HG03135 (cell line): ENCODE measurements at regions not wholly inside any gene's neighbourhood (a gene's known extent, or its start where the extent isn't known, plus 50 kb on each side); places are given as distances from the start of the nearest gene placed in this dataset.

ENCODE experiments used
- ATAC-seq: cut with Tn5 transposase; IDR thresholded peaks from one replicate; pipeline ENCODE4 v1.9.1; 2021; ENCODE audit warnings: mild to moderate bottlenecking, moderate library complexity; ENCODE audit not compliant: unreplicated experiment

GRCh38 chr14:42335918-42336317 is 729.2 kb downstream of the LRFN5 start:
- ATAC-seq, result no peak

- no peak for ATAC-seq
Measured at GRCh38 chr14:42334931-42335330, 728.3 kb downstream of the LRFN5 start.

- no peak for ATAC-seq
Measured at GRCh38 chr14:42323426-42323825, 716.8 kb downstream of the LRFN5 start.

GRCh38 chr14:42322531-42323284 is 716.0 kb downstream of the LRFN5 start:
- ATAC-seq, result no peak

GRCh38 chr14:42319996-42320395 is 713.3 kb downstream of the LRFN5 start:
- ATAC-seq, result no peak

- ATAC-seq, result no peak
Measured at GRCh38 chr14:42316693-42317092, 710.0 kb downstream of the LRFN5 start.

GRCh38 chr14:42311876-42312275 is 705.2 kb downstream of the LRFN5 start:
- no peak for ATAC-seq

GRCh38 chr14:42307239-42307825 is 700.7 kb downstream of the LRFN5 start:
- no peak for ATAC-seq

- ATAC-seq, result peak; percentile 98
Measured at GRCh38 chr14:42299692-42300091, 693.0 kb downstream of the LRFN5 start.

GRCh38 chr14:42293180-42293579 is 686.5 kb downstream of the LRFN5 start:
- no peak for ATAC-seq

- no peak for ATAC-seq
Measured at GRCh38 chr14:42277840-42278239, 671.2 kb downstream of the LRFN5 start.

- ATAC-seq, result no peak
Measured at GRCh38 chr14:42269234-42269633, 662.6 kb downstream of the LRFN5 start.

- no peak for ATAC-seq
Measured at GRCh38 chr14:42248131-42248530, 641.5 kb downstream of the LRFN5 start.

- no peak for ATAC-seq
Measured at GRCh38 chr14:42241101-42241500, 634.4 kb downstream of the LRFN5 start.

GRCh38 chr14:42229976-42230375 is 623.3 kb downstream of the LRFN5 start:
- no peak for ATAC-seq

GRCh38 chr14:42229294-42229693 is 622.6 kb downstream of the LRFN5 start:
- no peak for ATAC-seq

GRCh38 chr14:42228611-42229010 is 621.9 kb downstream of the LRFN5 start:
- no peak for ATAC-seq

GRCh38 chr14:42224053-42224888 is 617.6 kb downstream of the LRFN5 start:
- ATAC-seq, result no peak

GRCh38 chr14:42222924-42223471 is 616.3 kb downstream of the LRFN5 start:
- ATAC-seq, result peak; percentile 92

- no peak for ATAC-seq
Measured at GRCh38 chr14:42214981-42215491, 608.4 kb downstream of the LRFN5 start.

GRCh38 chr14:42200957-42201356 is 594.3 kb downstream of the LRFN5 start:
- no peak for ATAC-seq
